Muscle of arm (tissue), 1 donor: ENCODE measurements at regions not wholly inside any gene's neighbourhood (a gene's known extent, or its start where the extent isn't known, plus 50 kb on each side); places are given as distances from the start of the nearest gene placed in this dataset.

Experiments used
- DNase-seq: peaks from one replicate; pipeline ENCODE4 v3.0.0-alpha.2; 2013

GRCh38 chr1:83673312-83673711 is 325.6 kb downstream of the TTLL7 start:
- DNase-seq, result no peak

GRCh38 chr1:83671586-83671985 is 327.3 kb downstream of the TTLL7 start:
- no peak for DNase-seq

DNA sequence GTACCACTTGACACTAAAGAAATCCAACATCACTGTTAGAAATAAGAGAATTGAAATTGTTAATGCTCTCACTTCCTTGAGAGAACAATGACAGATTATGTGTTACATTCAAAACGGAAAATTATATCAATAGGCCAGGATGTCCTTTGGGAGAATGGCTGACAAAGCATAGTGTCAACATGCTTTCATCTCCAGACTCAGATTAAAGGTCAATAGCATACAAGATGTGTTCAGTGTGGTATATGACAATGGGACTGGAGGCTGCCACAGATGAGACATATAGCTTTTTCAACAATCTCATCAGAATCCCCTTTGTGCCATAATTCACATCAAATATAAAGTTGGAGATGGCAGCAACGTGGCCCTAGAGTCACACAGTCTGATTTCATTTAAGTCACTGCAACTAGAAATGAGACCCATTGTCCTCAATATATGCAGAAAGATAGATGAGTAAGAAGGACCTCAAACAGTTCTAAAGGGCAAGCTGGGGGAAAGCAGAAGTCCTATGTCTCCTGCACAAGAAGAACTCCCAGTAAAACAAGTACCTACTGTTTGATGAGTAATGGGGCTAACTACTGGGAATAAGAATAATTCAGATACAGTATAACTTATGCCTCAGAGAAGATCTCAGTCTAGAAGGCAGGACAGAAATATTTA is 327.9 kb downstream of the TTLL7 start:
- no peak for DNase-seq

- peak; percentile 51 for DNase-seq
Observed at GRCh38 chr1:83641796-83642443, 357.0 kb downstream of the TTLL7 start.

DNA sequence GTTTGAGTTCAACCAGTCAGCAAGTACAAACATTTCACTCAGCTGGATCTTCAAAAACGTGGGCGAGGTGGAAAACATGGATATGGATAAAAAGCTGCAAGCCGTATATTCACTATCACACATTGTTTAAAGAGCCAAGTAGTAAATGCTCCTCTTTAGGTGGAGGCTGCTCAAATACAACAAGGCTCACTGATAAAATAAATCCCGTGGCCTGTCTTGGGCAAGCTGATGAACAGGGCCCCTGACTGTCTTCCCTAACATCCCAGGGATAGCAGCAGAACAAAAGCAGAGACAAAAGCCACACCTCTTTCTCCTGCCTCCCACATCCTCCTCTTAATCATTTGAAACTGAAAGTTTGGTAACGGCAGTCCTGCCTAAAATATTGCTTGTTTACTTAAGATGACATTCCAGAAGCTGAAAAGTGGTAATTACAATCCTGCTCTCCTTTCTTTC is 357.7 kb downstream of the TTLL7 start:
- DNase-seq, result peak; percentile 36

- DNase-seq, result no peak
Observed at GRCh38 chr1:83639785-83640184, 359.1 kb downstream of the TTLL7 start.

GRCh38 chr1:83637586-83637985 is 361.3 kb downstream of the TTLL7 start:
- DNase-seq, result no peak

GRCh38 chr1:83637009-83637408 is 361.9 kb downstream of the TTLL7 start:
- no peak for DNase-seq

GRCh38 chr1:83632906-83633305 is 366.0 kb downstream of the TTLL7 start:
- no peak for DNase-seq

GRCh38 chr1:83631851-83632250 is 367.1 kb downstream of the TTLL7 start:
- no peak for DNase-seq

GRCh38 chr1:83627045-83627444 is 371.9 kb downstream of the TTLL7 start:
- no peak for DNase-seq

GRCh38 chr1:83626603-83627002 is 372.3 kb downstream of the TTLL7 start:
- no peak for DNase-seq

GRCh38 chr1:83625646-83626045 is 373.3 kb downstream of the TTLL7 start:
- DNase-seq, result no peak

- no peak for DNase-seq
Observed at GRCh38 chr1:83620016-83620415, 378.9 kb downstream of the TTLL7 start.

- no peak for DNase-seq
Observed at GRCh38 chr1:83619170-83619896, 379.6 kb downstream of the TTLL7 start.

GRCh38 chr1:83617883-83618282 is 381.0 kb downstream of the TTLL7 start:
- no peak for DNase-seq

DNA sequence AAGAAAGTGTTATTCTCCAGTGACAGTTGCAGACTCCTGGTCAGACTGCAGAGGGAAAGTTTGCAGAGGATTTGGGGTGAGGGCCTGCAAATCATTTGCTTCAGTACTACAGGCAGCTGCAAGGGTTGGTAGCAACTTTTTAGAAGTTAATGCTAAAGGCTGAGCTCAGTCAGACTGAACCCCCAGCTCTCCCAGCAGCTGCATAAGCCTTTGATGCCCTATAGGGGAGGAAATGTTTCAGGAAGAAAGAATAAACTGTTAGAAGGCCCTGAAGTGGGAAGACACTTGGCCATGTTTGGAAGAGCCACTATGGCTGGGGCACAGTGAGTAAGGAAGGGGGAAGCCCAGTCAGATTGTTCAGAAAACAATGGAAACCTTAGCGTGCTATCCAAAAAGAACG is 383.6 kb downstream of the TTLL7 start:
- DNase-seq, result no peak

GRCh38 chr1:83606416-83606955 is 392.4 kb downstream of the TTLL7 start:
- no peak for DNase-seq

- no peak for DNase-seq
Observed at GRCh38 chr1:83596331-83596730, 402.6 kb downstream of the TTLL7 start.

- DNase-seq, result no peak
Observed at GRCh38 chr1:83593073-83593472, 405.9 kb downstream of the TTLL7 start.

DNA sequence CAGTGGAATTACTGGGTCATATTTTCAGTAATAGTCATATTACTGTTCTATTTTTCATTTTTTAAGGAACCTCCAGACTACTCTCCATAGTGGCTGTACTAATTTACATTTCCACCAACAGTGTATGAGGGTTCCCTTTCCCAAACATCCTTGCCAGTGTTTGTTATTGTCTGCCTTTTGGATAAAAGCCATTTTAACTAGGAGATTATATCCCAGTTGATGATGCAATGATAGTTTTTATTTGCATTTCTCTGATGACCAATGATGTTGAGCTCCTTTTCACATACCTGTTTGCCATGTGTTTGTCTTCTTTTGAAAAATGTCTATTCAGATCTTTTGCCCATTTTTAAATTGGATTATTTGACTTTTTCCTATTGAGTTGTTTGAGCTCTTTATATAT is 410.8 kb downstream of the TTLL7 start:
- no peak for DNase-seq

- no peak for DNase-seq
Observed at GRCh38 chr1:83583351-83584014, 415.4 kb downstream of the TTLL7 start.
